Transverse colon (tissue), 4 donors: ENCODE measurements at regions not wholly inside any gene's neighbourhood (a gene's known extent, or its start where the extent isn't known, plus 50 kb on each side); places are given as distances from the start of the nearest gene placed in this dataset.

Experiments
- DNase-seq: peaks from one replicate; pipeline ENCODE4 v3.0.0-alpha.2; 2019
- H3K27ac ChIP-seq, 4 donors: fragments of 200-600 bp; sonication (generic); 2 replicates each; pipeline ENCODE4 v1.5.1; 2016 to 2018; ENCODE audit warnings: inconsistent platforms in 4 of 4
- H3K27me3 ChIP-seq: fragments of 200-600 bp; sonication (generic); 2 replicates; pipeline ENCODE4 v1.5.1; 2017; ENCODE audit warnings: inconsistent platforms
- H3K36me3 ChIP-seq, 4 donors: fragments of 200-600 bp; sonication (generic); 2 replicates each; pipeline ENCODE4 v1.5.1; 2017 to 2019; ENCODE audit warnings: inconsistent platforms in 4 of 4
- H3K4me1 ChIP-seq, 4 donors: fragments of 200-600 bp; sonication (generic); 2 replicates each; pipeline ENCODE4 v1.5.1; 2017 to 2020; ENCODE audit warnings: inconsistent platforms in 4 of 4
- H3K4me3 ChIP-seq, 4 donors: fragments of 200-600 bp; sonication (generic); 1 replicate in 1 of 4; 2 replicates in 3 of 4; pipeline versions ENCODE4 v1.5.1 to v1.6.1; 2017 to 2019; ENCODE audit warnings: inconsistent platforms in 4 of 4
- H3K9me3 ChIP-seq, 2 donors: fragments of 200-600 bp; sonication (generic); 2 replicates each; pipeline ENCODE4 v1.5.1; 2017 to 2019; ENCODE audit warnings: inconsistent platforms in 2 of 2
- EP300 ChIP-seq: sonication (generic); formaldehyde crosslinking; IDR thresholded peaks from one replicate; pipeline ENCODE4 v1.6.1; 2017; ENCODE audit warnings: antibody characterized with exemption, low read depth
- POLR2A ChIP-seq: fragments of 450-650 bp; IDR thresholded peaks from one replicate; pipeline ENCODE4 v1.6.1; 2016; ENCODE audit warnings: antibody characterized with exemption, mild to moderate bottlenecking, moderate library complexity
- POLR2AphosphoS5 ChIP-seq, 3 donors: sonication (generic); formaldehyde crosslinking; IDR thresholded peaks; one replicate each; pipeline ENCODE4 v1.6.1; 2016; ENCODE audit warnings: antibody characterized with exemption in 3 of 3
- WGBS, 2 donors: methylation state at CpG; one replicate each; pipeline ENCODE4 v1.1.5; 2018; ENCODE audit warnings: low coverage in 1 of 2; 5-methylcytosine and 5-hydroxymethylcytosine counted together
- in situ Hi-C, 4 donors: fragments of 200-750 bp; cut with MboI; loops; one replicate each; pipeline versions ENCODE4 v1.15.0 to v1.15.1; 2017; ENCODE audit warnings: low sequenced_read_pairs in 3 of 4, low pct_ligation_motif_present in 1 of 4, low pct_unique_long_range_greater_than_20kb in 1 of 4
- intact Hi-C: fragments of 100-400 bp; cut with DNase I; formaldehyde crosslinking; loops from one replicate; pipeline ENCODE4 v1.15.1; 2023; ENCODE audit warnings: low total_unique reads
- TF ChIP-seq, protein P1 (sequence below), 5 experiments: fragments of 200-600 bp in 3 of 5; fragments of 450-650 bp in 2 of 5; sonication (generic) in 3 of 5; IDR thresholded peaks; 1 replicate in 2 of 5; 2 replicates in 3 of 5; pipeline ENCODE4 v1.5.1; 2016 to 2017; ENCODE audit warnings: antibody characterized with exemption in 5 of 5, inconsistent platforms in 3 of 5, mild to moderate bottlenecking in 2 of 5, moderate library complexity in 1 of 5

DNA sequence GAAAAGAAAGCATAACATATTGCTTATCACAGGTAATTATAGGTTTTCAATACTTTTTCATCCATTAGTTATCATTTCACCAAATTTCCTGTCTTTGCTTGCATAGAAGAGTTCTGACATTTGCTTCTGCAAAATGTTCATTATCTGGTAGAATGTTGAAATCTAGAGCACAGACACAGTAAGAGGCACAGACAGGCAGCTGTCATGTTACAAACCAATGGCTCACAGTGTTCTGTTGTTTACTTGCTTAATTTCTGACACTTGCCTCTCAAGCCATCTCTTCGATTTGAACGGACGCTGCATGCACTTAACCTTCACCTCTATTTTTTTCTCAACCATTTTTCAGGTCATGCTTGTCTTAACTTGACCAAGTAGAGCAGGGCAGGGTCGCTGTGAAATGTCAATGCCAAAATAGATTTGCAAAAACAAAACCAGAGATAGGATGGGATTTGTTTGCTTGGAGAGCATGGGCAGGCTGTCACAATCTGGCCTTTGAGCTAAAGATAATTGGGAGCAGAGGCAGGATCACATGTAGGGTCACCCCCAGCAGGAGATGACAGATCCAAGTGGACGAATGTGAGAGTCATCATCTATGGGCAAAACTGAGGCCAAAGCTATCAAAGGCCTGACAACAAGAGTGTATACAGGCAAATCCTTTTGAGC is 292.3 kb downstream of the SMARCA1 start:
- Histone ChIP-seq H3K4me1 (no peaks in the 10 kb centered on the region), H3K36me3 (no peaks in the 10 kb centered on the region), H3K27ac (no peak overlapping the region), H3K4me3 (no peak overlapping the region), H3K9me3 (no peaks in the 10 kb centered on the region), H3K27me3 (no peaks in the 10 kb centered on the region)
- no peak for TF ChIP-seq EP300
- TF ChIP-seq, protein P1, sequence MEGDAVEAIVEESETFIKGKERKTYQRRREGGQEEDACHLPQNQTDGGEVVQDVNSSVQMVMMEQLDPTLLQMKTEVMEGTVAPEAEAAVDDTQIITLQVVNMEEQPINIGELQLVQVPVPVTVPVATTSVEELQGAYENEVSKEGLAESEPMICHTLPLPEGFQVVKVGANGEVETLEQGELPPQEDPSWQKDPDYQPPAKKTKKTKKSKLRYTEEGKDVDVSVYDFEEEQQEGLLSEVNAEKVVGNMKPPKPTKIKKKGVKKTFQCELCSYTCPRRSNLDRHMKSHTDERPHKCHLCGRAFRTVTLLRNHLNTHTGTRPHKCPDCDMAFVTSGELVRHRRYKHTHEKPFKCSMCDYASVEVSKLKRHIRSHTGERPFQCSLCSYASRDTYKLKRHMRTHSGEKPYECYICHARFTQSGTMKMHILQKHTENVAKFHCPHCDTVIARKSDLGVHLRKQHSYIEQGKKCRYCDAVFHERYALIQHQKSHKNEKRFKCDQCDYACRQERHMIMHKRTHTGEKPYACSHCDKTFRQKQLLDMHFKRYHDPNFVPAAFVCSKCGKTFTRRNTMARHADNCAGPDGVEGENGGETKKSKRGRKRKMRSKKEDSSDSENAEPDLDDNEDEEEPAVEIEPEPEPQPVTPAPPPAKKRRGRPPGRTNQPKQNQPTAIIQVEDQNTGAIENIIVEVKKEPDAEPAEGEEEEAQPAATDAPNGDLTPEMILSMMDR (IDR thresholded peaks at IDR 0.05), result no peak
- TF ChIP-seq POLR2A, result no peak
- TF ChIP-seq POLR2AphosphoS5 (IDR thresholded peaks at IDR 0.05), result no peak
- DNase-seq, result no peak
- intact Hi-C loops (no loop called here), in situ Hi-C loops (no loop called here)
- 57 to 100% methylated on average over 1 to 5 of the region's 5 CpGs for WGBS, 2 donors

DNA sequence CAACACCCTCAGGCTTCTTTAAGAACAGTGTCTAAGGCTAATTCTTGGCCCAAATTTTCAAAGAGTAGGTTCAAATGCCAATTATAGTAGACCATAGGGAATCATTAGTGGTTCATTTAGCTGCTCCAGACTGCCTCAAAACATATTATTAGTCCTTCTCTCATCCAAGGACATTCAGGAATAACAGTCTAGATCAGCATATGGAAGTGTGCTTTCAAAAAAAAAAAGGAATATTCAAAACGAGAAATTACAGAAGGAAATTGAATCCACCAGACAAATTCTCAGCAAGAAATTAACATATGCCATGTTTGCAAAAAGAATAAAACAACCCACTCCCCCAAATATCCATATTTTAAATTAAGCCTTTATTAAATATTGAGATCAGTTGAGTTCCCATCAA is 293.1 kb downstream of the SMARCA1 start:
- Histone ChIP-seq H3K9me3 (no peaks in the 10 kb centered on the region), H3K4me1 (no peaks in the 10 kb centered on the region), H3K27ac (no peak overlapping the region), H3K36me3 (no peaks in the 10 kb centered on the region), H3K4me3 (no peak overlapping the region), H3K27me3 (no peaks in the 10 kb centered on the region)
- DNase-seq, result no peak
- intact Hi-C loops, result no loop called here
- in situ Hi-C loops, result no loop called here
- TF ChIP-seq POLR2A (no peak), EP300 (no peak), POLR2AphosphoS5 (IDR thresholded peaks at IDR 0.05) (no peak)
- TF ChIP-seq, protein P1 (IDR thresholded peaks at IDR 0.05), result no peak
- 20 to 47% methylated on average over 1 of the region's 1 CpG for WGBS, 2 donors

DNA sequence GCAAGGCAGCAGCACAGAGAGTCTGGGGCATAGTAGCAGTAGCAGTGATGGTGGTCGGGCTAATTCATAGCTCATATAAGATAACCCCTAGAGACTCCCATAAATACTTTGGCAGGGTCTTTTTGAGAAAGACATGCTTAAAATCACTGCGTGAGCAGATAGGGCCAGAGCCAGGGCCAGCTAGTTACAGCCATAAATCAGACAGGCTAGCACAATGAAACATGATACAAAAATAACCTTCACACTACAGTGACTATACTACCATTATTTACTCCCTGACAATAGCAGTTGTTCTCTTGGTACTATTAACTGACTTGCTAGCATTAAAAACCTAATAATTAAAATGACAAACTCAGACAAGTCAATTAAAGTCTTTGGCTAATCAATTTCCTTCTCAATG is 295.9 kb downstream of the SMARCA1 start:
- DNase-seq, result no peak
- Histone ChIP-seq H3K27ac (no peak overlapping the region), H3K36me3 (no peaks in the 10 kb centered on the region), H3K9me3 (no peaks in the 10 kb centered on the region), H3K4me3 (no peak overlapping the region), H3K27me3 (no peaks in the 10 kb centered on the region), H3K4me1 (no peaks in the 10 kb centered on the region)
- in situ Hi-C loops (no loop called here), intact Hi-C loops (no loop called here)
- TF ChIP-seq EP300 (no peak), POLR2AphosphoS5 (IDR thresholded peaks at IDR 0.05) (no peak), POLR2A (no peak)
- TF ChIP-seq, protein P1 (IDR thresholded peaks at IDR 0.05), result no peak
- WGBS, 2 donors, result 70% methylated on average over 2 of the region's 2 CpGs; no CpG with 5 or more reads in 1 of the 2 donors

DNA sequence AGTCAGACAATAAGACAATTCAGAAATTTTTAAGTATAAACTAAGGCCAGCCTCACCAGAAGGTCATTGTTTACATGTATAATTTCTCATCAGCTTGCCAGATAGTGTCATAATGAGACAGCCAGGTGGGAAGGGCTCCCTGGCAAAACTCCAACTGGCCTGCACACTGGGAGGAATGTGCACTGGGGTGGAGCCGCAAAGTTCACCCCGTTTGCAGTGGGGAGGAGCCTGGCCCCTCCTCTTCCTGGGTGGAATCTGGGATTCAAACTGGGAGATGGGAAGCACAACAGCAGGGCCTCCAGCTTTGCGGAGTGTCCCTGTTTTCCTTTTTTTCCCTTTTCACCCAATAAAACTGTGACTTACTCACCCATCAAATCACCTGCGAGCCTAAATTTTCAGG is 329.9 kb downstream of the SMARCA1 start:
- no peaks in the 10 kb centered on the region for H3K27me3 ChIP-seq
- H3K9me3 ChIP-seq, result no peaks in the 10 kb centered on the region
- H3K27ac ChIP-seq, result no peak overlapping the region
- no peak for TF ChIP-seq EP300
- no peak for TF ChIP-seq POLR2A
- no peak for TF ChIP-seq POLR2AphosphoS5 (IDR thresholded peaks at IDR 0.05)
- TF ChIP-seq, protein P1 (IDR thresholded peaks at IDR 0.05), result no peak
- intact Hi-C loops (no loop called here), in situ Hi-C loops (no loop called here)
- H3K4me3 ChIP-seq, result no peak overlapping the region
- no peaks in the 10 kb centered on the region for H3K4me1 ChIP-seq
- no peaks in the 10 kb centered on the region for H3K36me3 ChIP-seq
- 45% methylated on average over 4 of the region's 4 CpGs; no CpG with 5 or more reads in 1 of the 2 donors for WGBS, 2 donors
- peak; percentile 33 for DNase-seq
